NCI-H748 treated with DMSO at 0.1 percent for 48 hours (cell line): ENCODE measurements at regions not wholly inside any gene's neighbourhood (a gene's known extent, or its start where the extent isn't known, plus 50 kb on each side); places are given as distances from the start of the nearest gene placed in this dataset.
A peak's percentile ranks its signal among the peaks of the same experiment; 100 is the strongest.
"Not testable (repeated sequence)": the region's sequence is repeated elsewhere in the genome, so short reads cannot be mapped to it uniquely, and the experiment has no call there.

Experiments used
- DNase-seq: peaks from one replicate; lab custom pipeline; 2025; lab: John Stamatoyannopoulos, UW

GRCh38 chr7:26424319-26424718, 132.7 kb downstream of the SNX10 start:
- not testable (repeated sequence) for DNase-seq

GRCh38 chr7:26425655-26426054, 134.0 kb downstream of the SNX10 start:
- DNase-seq: no peak

GRCh38 chr7:26426096-26426495, 134.4 kb downstream of the SNX10 start:
- DNase-seq: no peak

GRCh38 chr7:26428571-26428970, 136.9 kb downstream of the SNX10 start:
- no peak for DNase-seq

GRCh38 chr7:26429168-26429567, 137.5 kb downstream of the SNX10 start:
- no peak for DNase-seq

GRCh38 chr7:26434974-26435373, 143.3 kb downstream of the SNX10 start:
- no peak for DNase-seq

GRCh38 chr7:26437003-26437532, 145.4 kb downstream of the SNX10 start:
- peak; percentile 82 for DNase-seq

GRCh38 chr7:26438078-26438477, 146.4 kb downstream of the SNX10 start:
- no peak for DNase-seq

GRCh38 chr7:26439521-26440232, 148.0 kb downstream of the SNX10 start:
- DNase-seq: peak; percentile 25

- DNase-seq: no peak
These were observed 148.8 kb downstream of the SNX10 start for GRCh38 chr7:26440233-26441001.

- no peak for DNase-seq
These were observed 149.4 kb downstream of the SNX10 start for GRCh38 chr7:26441002-26441521.

- no peak for DNase-seq
These were observed 150.1 kb downstream of the SNX10 start for GRCh38 chr7:26441611-26442277.

- DNase-seq: no peak
These were observed 151.3 kb downstream of the SNX10 start for GRCh38 chr7:26443006-26443405.

GRCh38 chr7:26443751-26444150, 152.1 kb downstream of the SNX10 start:
- DNase-seq: no peak

GRCh38 chr7:26444555-26444954, 152.9 kb downstream of the SNX10 start:
- DNase-seq: no peak

- no peak for DNase-seq
These were observed 155.5 kb downstream of the SNX10 start for GRCh38 chr7:26447116-26447515.

GRCh38 chr7:26449175-26450165, 157.8 kb downstream of the SNX10 start:
- DNase-seq: no peak

GRCh38 chr7:26451997-26452396, 160.3 kb downstream of the SNX10 start:
- no peak for DNase-seq

- no peak for DNase-seq
These were observed 162.5 kb downstream of the SNX10 start for GRCh38 chr7:26454180-26454579.

GRCh38 chr7:26457696-26458327, 166.2 kb downstream of the SNX10 start:
- no peak for DNase-seq
